Brain microvascular endothelial cell (primary cell): ENCODE measurements at regions not wholly inside any gene's neighbourhood (a gene's known extent, or its start where the extent isn't known, plus 50 kb on each side); places are given as distances from the start of the nearest gene placed in this dataset.

Source experiments
- DNase-seq: peaks from one replicate; pipeline ENCODE4 v3.0.0-alpha.2; 2020
- H3K27ac ChIP-seq: fragments of 250-450 bp; sonication (Bioruptor Pico); 2 replicates; pipeline ENCODE4 v1.5.1; 2020; ENCODE audit warnings: mild to moderate bottlenecking, moderate library complexity
- H3K27me3 ChIP-seq: fragments of 250-450 bp; sonication (Bioruptor Pico); replicated peaks from 2 replicates; pipeline ENCODE4 v1.5.1; 2020; ENCODE audit warnings: mild to moderate bottlenecking
- H3K36me3 ChIP-seq: fragments of 250-450 bp; sonication (Bioruptor Pico); replicated peaks from 2 replicates; pipeline ENCODE4 v1.5.1; 2020; ENCODE audit warnings: mild to moderate bottlenecking
- H3K4me3 ChIP-seq: 2 replicates; pipeline ENCODE4 v1.5.1; 2011; ENCODE audit warnings: low read depth, mild to moderate bottlenecking, control low read depth, low read length, moderate library complexity
- CTCF ChIP-seq: IDR thresholded peaks from 2 replicates; pipeline ENCODE4 v1.5.1; 2011; ENCODE audit warnings: low read depth, mild to moderate bottlenecking, moderate library complexity, low read length, control low read depth, inconsistent platforms; ENCODE audit errors: missing control alignments
- in situ Hi-C: cut with HindIII; loops from 2 replicates; pipeline ENCODE4 v1.10.0; 2017; ENCODE audit warnings: low sequenced_read_pairs, low pct_ligation_motif_present

GRCh38 chr21:36565540-36565939, 85.6 kb upstream of the CLDN14 start:
- no peak for DNase-seq
- H3K27me3 ChIP-seq, result peaks cover 12% of the 10 kb centered on the region
- H3K4me3 ChIP-seq, result no peak overlapping the region
- no peaks in the 10 kb centered on the region for H3K36me3 ChIP-seq
- in situ Hi-C loops, result no loop called here
- no peak for TF ChIP-seq CTCF
- no peak overlapping the region for H3K27ac ChIP-seq

- no peaks in the 10 kb centered on the region for H3K36me3 ChIP-seq
- no peak overlapping the region for H3K27ac ChIP-seq
- no peak overlapping the region for H3K4me3 ChIP-seq
- TF ChIP-seq CTCF, result no peak
- in situ Hi-C loops, result no loop called here
- peaks cover 18% of the 10 kb centered on the region for H3K27me3 ChIP-seq
- no peak for DNase-seq
Observed at GRCh38 chr21:36566644-36567043, 86.7 kb upstream of the CLDN14 start.

GRCh38 chr21:36567216-36567885, 87.4 kb upstream of the CLDN14 start:
- H3K27me3 ChIP-seq, result peaks cover 18% of the 10 kb centered on the region
- no peak for TF ChIP-seq CTCF
- in situ Hi-C loops, result no loop called here
- H3K36me3 ChIP-seq, result no peaks in the 10 kb centered on the region
- no peak overlapping the region for H3K27ac ChIP-seq
- no peak for DNase-seq
- no peak overlapping the region for H3K4me3 ChIP-seq

GRCh38 chr21:36569511-36569910, 89.6 kb upstream of the CLDN14 start:
- in situ Hi-C loops, result no loop called here
- Histone ChIP-seq H3K27ac (no peak overlapping the region), H3K27me3 (peaks cover 16% of the 10 kb centered on the region), H3K36me3 (no peaks in the 10 kb centered on the region), H3K4me3 (no peak overlapping the region)
- no peak for TF ChIP-seq CTCF
- DNase-seq, result no peak

GRCh38 chr21:36571556-36571955, 91.6 kb upstream of the CLDN14 start:
- TF ChIP-seq CTCF, result no peak
- H3K27ac ChIP-seq, result no peak overlapping the region
- DNase-seq, result no peak
- H3K4me3 ChIP-seq, result no peak overlapping the region
- peaks cover 16% of the 10 kb centered on the region for H3K27me3 ChIP-seq
- in situ Hi-C loops, result no loop called here
- no peaks in the 10 kb centered on the region for H3K36me3 ChIP-seq

GRCh38 chr21:36572039-36572438, 92.1 kb upstream of the CLDN14 start:
- H3K36me3 ChIP-seq, result no peaks in the 10 kb centered on the region
- no peak for TF ChIP-seq CTCF
- DNase-seq, result no peak
- H3K27ac ChIP-seq, result no peak overlapping the region
- in situ Hi-C loops, result no loop called here
- peaks cover 16% of the 10 kb centered on the region for H3K27me3 ChIP-seq
- no peak overlapping the region for H3K4me3 ChIP-seq
